ENCODE measurements at regions not wholly inside any gene's neighbourhood (a gene's known extent, or its start where the extent isn't known, plus 50 kb on each side); places are given as distances from the start of the nearest gene placed in this dataset.
"Not testable (repeated sequence)": the region's sequence is repeated elsewhere in the genome, so short reads cannot be mapped to it uniquely, and the experiment has no call there.

DNA sequence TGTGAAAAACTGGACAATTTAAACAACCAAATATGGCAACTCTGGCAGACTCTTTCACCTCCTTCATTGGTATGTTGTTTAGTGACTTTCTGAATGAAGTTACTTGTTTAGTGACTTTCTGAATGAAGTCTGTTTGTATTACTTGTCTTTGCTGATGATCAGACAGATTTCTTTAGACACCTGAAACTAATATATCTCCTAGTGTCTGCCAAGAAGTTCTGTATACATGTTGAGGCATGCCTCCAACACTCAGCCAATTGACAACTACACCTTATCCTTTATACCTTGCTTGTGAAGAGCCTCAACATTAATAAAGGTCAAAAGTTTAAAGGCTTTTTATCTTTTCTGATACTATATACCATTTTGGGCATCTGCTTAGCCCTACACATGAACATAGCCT is 725.4 kb upstream of the EPHA7 start:
- ATAC-seq, result no peak
- DNase-seq, result no peak
- intact Hi-C loops (cut with DNase I), result no loop called here

DNA sequence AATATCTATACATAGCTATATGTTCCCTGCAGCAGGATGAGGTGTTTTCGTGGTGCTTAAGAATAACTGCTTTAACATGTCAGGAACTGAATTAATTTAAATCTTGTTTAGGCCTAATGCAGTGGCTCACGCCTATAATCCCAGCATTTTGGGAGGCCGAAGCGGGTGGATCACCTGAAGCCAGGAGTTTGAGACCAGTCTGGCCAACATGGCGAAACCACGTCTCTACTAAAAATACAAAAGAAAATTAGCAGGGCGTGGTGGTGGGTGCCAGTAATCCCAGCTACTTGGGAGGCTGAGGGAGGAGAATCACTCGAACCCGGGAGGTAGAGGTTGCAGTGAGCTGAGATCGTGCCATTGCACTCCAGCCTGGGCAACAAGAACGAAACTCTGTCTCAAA is 717.8 kb upstream of the EPHA7 start:
- intact Hi-C loops (cut with DNase I); ATAC-seq; DNase-seq: not testable (repeated sequence)

DNA sequence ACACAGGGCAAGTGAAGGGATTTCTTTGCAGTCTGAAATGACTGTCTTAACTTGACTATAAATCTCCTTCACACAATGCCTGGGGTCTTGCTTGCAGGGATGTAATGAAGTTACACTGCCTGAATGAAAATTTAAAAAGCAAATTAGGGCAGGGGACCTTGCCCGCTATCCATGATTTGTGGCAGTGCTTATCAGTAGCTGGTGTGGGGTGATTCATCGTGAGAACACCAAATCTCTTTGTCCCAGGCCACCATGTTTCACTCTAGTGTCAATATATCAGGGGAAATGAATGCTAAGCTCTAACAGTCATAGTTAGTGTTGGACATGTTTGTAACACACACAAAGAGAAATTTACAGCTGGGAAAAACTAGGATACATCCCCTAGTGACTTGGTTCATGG is 713.7 kb upstream of the EPHA7 start:
- DNase-seq, result no peak
- intact Hi-C loops (cut with DNase I), result no loop called here
- no peak for ATAC-seq

DNA sequence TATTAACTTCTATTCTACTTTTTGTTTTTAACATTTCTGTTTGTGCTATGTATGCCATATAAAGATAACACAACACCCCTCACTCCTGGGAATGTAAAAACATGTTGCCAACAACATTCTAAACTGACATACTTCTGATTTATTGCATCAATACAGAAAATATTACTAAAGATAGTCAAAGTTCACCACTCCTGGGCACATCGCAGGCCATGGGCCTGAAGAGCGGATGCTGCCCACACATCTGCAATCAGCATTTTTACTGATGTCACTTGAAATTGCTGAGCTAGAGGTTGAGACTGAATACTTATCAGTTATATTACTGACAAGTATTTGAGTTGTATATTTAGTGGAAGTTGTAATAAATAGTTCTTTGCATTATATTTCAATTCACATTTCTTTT is 711.9 kb upstream of the EPHA7 start:
- DNase-seq (no peak), ATAC-seq (no peak)
- intact Hi-C loops (cut with DNase I), result no loop called here

DNA sequence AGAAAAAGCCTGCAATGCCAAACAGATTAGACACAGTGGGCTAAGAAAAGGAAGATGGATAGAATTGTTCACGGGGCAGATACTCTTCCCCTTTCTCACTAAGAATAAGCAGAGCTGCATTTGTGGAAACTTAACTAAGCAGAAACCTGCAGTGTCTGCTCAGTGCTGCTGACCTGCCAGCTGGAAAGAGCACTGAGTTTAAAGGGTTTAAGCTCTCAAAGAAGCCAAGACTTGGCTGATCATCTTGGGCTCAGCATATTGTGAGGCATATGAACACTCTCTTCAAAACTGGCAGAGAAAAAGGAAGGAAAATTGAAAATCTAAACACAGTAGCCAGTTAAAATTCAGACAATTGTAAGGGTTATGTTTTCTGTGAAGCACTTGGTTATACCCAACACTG is 711.1 kb upstream of the EPHA7 start:
- DNase-seq, result no peak
- no peak for ATAC-seq
- intact Hi-C loops (cut with DNase I), result no loop called here

DNA sequence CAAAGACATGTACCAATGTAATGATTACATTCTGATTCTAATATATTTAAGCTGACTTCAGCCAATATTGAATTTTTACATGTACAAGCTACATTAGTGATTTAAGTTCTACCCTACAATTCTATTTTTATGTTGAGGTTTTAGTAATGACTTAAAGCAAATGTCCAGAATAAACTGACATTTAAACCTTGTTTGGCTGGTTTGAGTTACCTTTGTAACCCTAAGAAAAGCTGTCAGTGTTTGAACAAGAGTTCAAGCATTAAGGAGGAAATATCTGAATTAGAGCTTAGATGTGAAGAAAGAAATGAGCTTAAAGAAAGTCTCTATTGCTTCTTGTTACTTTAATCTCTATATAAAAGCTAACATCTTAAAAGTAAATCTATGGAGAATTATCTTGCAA is 710.6 kb upstream of the EPHA7 start:
- DNase-seq (no peak), ATAC-seq (no peak)
- intact Hi-C loops (cut with DNase I), result no loop called here

DNA sequence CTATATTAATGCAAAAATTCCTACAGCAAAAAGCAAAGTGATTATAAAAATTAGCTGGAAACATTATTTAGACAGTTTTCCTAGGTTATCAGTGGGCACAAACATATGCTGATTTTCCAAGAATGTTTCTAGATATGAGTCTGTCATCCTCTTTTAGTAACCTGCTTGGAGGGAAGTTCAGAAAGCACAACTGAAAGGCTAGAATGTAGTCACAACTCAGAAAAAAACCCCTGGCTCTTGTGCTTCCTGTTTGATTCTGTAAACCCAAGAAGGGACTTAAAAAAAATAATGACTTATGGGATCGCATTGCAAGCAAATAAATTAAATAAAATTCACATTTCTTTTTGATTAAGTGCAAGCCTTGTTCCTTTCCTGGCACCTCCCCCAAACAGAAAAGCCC is 708.4 kb upstream of the EPHA7 start:
- DNase-seq (no peak), ATAC-seq (no peak)
- intact Hi-C loops (cut with DNase I), result no loop called here

DNA sequence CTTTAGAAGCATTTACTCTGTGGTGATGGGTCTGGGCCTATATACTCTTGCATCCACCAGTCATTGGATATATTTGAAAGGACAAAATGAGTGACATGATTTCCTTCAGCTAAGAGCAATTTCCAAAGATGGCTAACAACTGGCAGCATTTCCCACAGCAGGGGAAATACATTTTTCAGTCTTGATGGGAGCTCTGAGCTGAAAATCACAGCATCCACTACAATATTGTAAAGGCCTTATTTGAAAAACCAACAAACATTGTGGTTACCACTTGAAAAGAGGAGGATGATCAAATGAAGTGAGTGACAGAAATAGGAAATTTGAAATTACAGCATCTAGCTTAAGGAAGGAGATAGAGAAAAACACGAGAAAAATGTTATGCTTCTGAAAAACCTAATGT is 705.0 kb upstream of the EPHA7 start:
- intact Hi-C loops (cut with DNase I), result no loop called here
- ATAC-seq (no peak), DNase-seq (no peak)

DNA sequence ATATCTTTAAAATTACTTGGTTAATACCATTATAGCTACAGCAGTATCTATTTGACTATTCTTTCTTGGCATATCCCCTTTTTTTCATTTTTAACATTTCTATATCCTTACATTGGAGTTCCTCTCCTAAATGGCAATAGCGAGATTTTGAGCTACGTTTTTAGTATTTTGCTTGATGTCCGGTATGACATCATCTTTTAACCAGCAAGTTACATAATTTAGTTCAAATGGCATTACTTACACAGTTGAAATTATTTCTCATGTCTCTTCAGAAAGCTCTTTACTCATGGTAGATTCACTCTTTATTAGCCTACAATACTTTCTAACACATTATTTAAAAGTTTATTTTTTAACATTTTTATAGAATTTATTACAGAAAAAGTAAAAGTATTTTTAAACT is 701.7 kb upstream of the EPHA7 start:
- DNase-seq (no peak), ATAC-seq (no peak)
- intact Hi-C loops (cut with DNase I), result no loop called here

DNA sequence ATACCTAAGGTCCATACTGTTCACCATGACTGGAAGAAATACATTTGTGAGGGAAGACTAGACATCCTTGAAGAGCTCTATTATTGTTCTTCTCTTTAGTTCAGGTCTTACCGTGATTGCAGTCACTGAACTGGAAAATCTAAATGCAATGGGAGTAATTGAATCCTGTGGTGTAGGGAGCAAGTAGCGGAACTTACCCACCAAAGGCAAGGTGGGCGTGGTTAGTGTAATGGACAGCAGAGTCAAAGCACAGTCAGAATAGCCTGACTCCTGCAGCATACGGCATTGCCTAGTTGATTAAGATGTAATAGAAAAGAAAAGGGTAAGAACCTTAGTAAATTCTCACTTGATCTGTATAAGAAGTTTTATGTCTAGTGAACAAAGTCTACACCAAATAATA is 679.7 kb upstream of the EPHA7 start:
- intact Hi-C loops (cut with DNase I), result no loop called here
- no peak for ATAC-seq
- no peak for DNase-seq

DNA sequence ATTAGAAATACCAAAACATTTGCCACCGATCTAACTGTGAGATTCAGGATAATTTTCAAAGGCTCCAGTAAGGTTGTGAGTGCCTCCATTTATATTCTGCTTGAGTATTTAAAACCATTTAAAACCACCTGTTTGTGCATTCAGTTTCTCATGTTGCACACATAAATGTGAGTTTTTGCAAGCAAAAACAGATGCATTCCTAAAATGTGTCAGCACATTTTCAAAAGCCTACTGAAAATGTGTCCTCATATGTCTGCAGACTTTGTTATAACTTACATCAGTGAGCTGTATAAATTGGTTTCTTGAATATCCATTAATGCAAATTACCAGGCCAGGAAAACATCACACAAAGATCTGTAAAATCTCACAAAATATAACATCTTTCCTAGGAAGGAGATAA is 676.6 kb upstream of the EPHA7 start:
- ATAC-seq, result no peak
- no peak for DNase-seq
- intact Hi-C loops (cut with DNase I), result no loop called here

DNA sequence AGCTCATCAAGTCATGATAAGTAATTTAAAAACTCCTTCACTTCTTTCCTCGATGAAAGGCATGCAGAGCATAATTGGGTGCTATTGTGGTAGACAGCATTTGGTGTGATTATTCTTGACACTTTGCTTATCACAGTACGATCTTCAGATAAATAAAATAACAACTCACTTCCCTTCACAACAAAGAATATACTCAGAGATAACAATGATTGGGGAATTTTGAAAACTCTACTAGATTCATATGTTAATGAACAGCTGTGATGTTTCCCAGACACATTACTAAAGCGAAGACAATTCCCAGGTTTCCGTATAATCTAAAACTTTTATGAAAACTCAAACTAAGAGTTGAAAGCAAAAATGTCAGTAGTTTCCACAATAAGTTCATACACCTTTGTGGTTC is 670.6 kb upstream of the EPHA7 start:
- no peak for ATAC-seq
- no peak for DNase-seq
- intact Hi-C loops (cut with DNase I), result no loop called here

DNA sequence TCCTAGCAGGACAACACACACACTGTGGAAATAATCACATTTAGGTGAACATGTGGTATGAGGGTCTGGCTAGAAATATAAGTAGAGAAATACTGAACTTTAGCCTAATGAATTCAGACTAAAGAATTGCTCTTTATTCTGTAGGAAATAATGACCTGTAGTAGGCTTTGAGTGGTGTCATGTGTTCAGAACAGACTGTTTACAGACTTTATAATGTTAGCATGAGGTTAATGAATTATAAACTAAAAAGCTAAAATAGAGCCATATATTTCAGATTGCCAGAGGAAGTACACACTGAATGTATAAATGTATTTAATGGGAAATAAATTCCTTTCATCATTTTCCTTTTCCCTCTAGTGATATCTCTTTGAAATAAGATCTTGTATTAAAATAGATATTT is 669.5 kb upstream of the EPHA7 start:
- DNase-seq, result no peak
- intact Hi-C loops (cut with DNase I), result no loop called here
- no peak for ATAC-seq

DNA sequence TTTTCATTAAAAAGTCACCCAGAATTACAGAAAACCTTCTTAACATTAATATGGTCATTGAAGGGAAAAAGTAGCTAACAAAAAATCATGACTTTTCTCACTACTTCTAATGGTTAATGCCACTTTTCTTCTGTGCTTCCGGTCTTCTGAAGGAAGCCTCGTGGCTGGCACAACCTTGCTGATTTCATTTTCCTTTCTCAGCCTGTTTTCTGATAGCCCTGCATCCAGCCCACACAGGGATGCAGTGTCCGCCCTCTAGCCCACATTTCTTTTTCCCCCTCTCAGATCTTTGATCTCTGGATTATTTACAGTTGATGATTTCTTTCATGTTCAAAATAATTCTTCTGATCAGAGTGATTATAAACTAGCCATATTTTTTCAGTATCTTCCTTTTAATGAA is 655.4 kb upstream of the EPHA7 start:
- intact Hi-C loops (cut with DNase I), result no loop called here

DNA sequence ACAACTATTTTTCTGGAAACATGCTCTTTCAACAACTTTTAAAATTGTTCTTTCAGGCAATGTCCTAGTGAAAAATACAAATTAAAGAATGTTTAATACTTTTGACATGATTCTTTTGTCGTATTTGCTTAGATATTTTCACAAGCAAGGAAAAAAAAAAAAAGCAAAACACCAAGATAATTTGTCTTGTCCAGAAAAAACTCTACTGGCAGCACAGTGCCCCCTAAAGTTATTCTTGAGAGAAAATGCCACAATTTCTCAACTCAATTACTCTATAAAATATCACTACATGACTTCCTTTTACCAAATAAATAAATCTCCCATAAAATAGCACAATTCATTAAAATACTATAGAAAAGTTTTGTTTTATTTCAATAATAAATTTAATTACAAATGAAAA is 652.5 kb upstream of the EPHA7 start:
- DNase-seq, result no peak
- intact Hi-C loops (cut with DNase I), result no loop called here
- ATAC-seq, result no peak

More for the DNA sequence above, 655.4 kb upstream of the EPHA7 start:
- no peak for DNase-seq
- ATAC-seq, result no peak

DNA sequence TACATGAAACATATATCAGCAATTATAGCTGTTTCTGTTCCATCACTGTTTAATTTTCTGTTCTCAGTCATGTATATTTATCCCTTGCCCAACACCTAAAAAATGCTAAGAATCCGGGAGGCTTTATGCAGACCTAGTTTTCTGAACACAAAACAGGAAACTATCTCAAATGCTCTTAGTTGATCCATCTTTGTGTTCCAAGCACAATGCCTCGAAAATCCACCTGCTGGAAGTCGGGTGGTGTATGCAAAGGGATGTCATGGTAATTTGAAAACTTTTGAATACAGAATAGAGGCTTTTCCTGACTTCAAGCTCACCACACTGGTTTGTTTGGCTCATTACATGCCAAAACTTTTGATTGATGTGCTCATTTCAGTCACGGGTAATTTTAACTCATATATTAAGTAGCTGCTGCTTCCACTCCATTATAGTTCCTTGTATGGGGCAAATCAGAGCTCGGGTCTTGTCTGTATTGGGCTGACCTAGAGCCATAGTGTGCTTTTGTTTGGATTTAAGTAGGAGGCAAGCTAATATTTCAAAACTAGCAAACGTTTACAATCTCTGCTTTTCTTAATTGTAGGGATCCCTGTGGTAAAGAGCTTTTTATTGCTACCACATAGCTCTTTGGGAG is 646.5 kb upstream of the EPHA7 start:
- no peak for DNase-seq
- no peak for ATAC-seq
- intact Hi-C loops (cut with DNase I), result no loop called here

DNA sequence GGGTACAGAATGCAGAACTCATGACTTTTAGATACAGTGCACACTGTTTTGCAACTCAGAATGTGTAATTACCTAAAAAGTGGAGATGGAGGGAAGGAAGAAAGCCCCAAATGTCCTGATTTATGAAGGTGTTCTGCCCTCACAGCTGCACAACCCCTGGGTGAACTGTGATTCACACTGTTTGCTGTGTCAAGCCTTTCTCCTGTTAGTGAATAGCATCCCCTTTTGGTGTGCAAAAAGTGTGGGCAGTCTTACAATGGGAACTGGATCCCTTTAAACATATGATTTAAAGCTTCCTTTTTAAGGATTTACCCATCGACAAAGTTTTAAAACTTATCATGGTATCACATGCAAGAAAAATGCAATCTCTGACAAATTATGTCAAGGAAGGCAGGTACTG is 633.4 kb upstream of the EPHA7 start:
- intact Hi-C loops (cut with DNase I), result no loop called here
- ATAC-seq, result no peak
- DNase-seq, result no peak

DNA sequence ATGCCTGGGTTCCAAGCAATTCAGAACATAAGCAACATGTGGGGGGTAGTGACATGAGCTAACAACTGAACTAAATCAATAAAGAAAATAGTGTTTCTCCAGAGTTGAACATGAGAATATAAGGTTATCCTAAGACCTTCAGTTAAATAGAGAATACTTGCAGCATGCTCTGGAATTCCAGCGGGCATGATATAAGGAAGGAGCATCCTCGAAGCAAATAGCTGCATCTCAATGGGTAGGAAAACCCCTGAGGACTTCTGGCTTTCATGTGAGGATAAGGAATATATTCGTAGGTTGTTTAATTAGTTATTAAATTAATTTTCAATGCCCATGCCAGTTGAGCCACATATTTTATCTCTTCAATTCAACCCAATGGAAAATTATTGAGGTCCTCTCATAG is 631.2 kb upstream of the EPHA7 start:
- no peak for DNase-seq
- ATAC-seq, result no peak
- intact Hi-C loops (cut with DNase I), result no loop called here

DNA sequence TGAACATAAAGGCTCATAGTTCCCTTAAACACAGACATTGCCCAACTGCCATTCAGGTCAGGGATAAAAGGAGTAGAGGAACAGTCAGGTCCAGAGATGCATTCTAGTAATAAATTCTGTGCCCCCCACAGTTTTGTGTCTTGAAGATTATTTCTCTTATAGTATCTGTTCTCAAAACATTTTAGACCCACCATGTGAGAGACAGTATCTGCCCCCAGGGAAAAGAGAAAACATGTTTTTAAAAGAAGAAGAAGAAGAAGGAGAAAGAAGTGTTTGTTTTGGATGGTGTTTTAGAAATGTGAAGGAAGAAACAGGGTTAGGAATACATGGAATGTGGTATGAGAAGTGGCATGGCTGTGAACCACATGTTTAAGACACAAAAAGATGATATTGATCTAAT is 629.6 kb upstream of the EPHA7 start:
- ATAC-seq (no peak), DNase-seq (no peak)
- intact Hi-C loops (cut with DNase I), result no loop called here

DNA sequence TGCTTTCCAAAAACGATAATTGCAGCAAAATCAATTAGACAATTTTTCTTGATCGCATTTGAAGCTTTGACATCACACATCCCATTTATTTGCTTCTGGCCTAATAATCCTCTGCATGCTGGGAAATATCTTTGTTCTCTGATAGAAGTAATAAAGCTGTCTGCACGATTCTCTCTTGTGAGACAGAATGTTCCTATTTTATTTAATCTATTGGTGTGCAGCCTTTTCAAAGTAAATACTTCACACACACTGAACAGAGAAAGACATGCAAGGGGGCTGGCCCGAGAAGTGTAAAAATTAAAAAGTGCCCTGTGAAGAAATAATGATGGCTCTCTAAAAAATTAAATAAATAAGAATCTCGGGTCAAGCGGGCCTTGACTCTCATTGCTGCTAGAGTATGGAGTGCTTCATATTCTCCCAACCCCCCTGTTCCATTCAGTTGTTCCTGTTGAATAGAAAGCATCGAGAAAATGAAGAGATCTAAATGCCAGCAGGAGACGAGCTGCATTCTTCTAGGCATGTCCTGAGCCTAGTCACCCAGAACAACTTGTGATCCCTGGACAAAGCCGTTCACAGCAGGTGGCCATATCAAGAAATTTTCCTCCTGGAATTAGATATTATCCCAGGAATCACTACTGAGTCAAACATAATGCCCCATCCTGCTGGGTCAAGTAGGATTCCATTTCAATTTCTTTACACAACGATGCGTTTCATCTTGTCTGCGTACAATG is 625.9 kb upstream of the EPHA7 start:
- no peak for DNase-seq
- ATAC-seq, result no peak
- intact Hi-C loops (cut with DNase I), result no loop called here

DNA sequence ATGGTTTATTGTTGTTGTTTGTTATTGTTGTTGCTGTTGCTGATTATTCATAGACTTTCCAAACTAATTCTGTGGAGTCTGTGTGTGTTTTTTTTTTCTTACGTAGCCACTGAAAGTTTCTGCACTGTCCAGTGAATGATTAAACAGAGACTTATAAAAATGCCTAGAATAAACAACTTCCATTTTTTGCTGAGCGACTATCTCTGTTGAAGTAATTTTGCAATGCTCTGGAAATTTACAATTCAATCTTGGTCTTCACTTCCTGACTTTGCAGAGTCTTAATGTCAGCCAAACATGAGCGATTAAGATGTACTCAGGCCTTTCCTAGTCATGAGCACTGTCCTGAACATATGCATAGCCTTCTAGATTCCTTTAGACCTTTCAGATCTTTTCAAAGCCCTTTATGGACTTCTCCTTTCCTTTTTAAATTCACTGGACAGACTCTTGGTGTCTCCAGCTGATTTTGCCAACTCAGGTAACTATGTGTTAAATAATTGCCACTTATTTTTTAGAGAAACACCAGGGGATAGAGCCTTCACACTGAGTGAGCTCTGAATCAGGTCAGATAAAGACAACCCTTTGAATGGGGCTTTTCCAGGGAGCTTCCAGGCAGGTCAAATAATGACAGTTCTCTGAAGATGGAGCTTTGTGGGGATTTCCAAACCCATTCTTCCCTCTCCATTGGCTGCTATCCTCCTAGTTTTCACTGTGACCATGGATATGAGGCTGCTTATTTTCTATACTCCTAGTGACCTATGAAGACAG is 622.8 kb upstream of the EPHA7 start:
- intact Hi-C loops (cut with DNase I), result no loop called here

More for the DNA sequence above, 622.8 kb upstream of the EPHA7 start:
- DNase-seq, result no peak
- no peak for ATAC-seq

All from left cardiac atrium (tissue), 4 donors.